ENCODE measurements at regions not wholly inside any gene's neighbourhood (a gene's known extent, or its start where the extent isn't known, plus 50 kb on each side); places are given as distances from the start of the nearest gene placed in this dataset.

DNA sequence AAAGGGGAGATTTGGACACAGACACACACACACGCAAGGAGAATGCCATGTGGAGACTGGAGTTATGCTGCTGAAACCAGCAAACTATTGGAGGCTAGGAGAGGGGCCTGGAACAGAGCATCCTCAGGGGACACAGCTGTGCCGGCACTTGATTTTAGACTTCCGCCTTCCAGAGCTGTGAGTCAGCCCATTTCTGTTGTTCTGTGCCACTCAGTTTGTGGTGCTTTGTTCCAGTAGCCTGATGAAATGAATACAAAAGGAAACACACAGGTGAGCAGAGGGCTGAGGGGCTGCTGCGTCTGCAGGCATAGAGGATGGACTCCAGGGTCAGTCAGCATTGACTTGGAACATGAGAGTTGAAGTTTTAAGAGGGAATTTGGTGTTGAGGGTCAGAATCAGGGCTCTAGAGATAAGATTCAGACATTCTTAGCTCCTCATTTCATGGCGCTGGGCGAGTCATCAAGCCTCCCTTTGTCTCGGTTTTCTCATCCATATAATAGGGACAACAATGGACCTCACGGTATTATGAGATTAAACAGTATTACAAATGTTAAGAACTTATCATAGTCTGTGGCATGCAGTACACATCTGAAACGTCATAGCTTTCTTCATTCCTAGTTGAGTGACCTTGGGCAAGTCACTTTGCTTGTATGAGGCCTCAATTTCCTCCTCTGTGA lies 191.0 kb downstream of the MIAT start:
- TF ChIP-seq GATA2 (IDR thresholded peaks at IDR 0.05; ENCODE audit: low read depth, low read length) (no peak), GATA3 (IDR thresholded peaks at IDR 0.05; ENCODE audit: low read depth, low read length) (no peak)
